Prostate gland (tissue), 2 donors: ENCODE measurements at regions not wholly inside any gene's neighbourhood (a gene's known extent, or its start where the extent isn't known, plus 50 kb on each side); places are given as distances from the start of the nearest gene placed in this dataset.
"Not testable (repeated sequence)": the region's sequence is repeated elsewhere in the genome, so short reads cannot be mapped to it uniquely, and the experiment has no call there.

Experiments used
- DNase-seq: peaks from one replicate; pipeline ENCODE4 v3.0.0-alpha.2; 2019; ENCODE audit warnings: low spot score
- H3K27ac ChIP-seq, 2 donors: fragments of 200-600 bp; sonication (generic); 2 replicates each; pipeline ENCODE4 v1.5.1; 2017 to 2019
- H3K27me3 ChIP-seq: fragments of 200-600 bp; sonication (generic); replicated peaks from 2 replicates; pipeline ENCODE4 v1.5.1; 2019; ENCODE audit not compliant: insufficient read depth
- H3K36me3 ChIP-seq, 2 donors: fragments of 200-600 bp; sonication (generic); 1 replicate in 1 of 2; 2 replicates in 1 of 2; pipeline versions ENCODE4 v1.5.1 to v1.8.1; 2017 to 2019
- H3K4me1 ChIP-seq: fragments of 200-600 bp; sonication (generic); replicated peaks from 2 replicates; pipeline ENCODE4 v1.5.1; 2019
- H3K4me3 ChIP-seq, 2 donors: fragments of 200-600 bp; sonication (generic); 2 replicates each; pipeline ENCODE4 v1.5.1; 2017 to 2019
- H3K9me3 ChIP-seq: fragments of 200-600 bp; sonication (generic); 2 replicates; pipeline ENCODE4 v1.5.1; 2017
- POLR2A ChIP-seq: fragments of 450-650 bp; IDR thresholded peaks from one replicate; pipeline ENCODE4 v1.6.1; 2016; ENCODE audit warnings: antibody characterized with exemption, mild to moderate bottlenecking
- POLR2AphosphoS5 ChIP-seq: sonication (generic); formaldehyde crosslinking; IDR thresholded peaks from one replicate; pipeline ENCODE4 v1.6.1; 2017; ENCODE audit warnings: antibody characterized with exemption
- WGBS: methylation state at CpG from one replicate; pipeline ENCODE4 v1.1.5; 2018; 5-methylcytosine and 5-hydroxymethylcytosine counted together
- intact Hi-C: fragments of 100-400 bp; cut with DNase I; formaldehyde crosslinking; loops from one replicate; pipeline ENCODE4 v1.14.2; 2022
- TF ChIP-seq, protein P1 (sequence below), 4 experiments: fragments of 200-600 bp in 2 of 4; fragments of 450-650 bp in 2 of 4; sonication (generic) in 2 of 4; IDR thresholded peaks; 1 replicate in 3 of 4; 2 replicates in 1 of 4; pipeline ENCODE4 v1.5.1; 2016 to 2019; ENCODE audit warnings: antibody characterized with exemption in 4 of 4, mild to moderate bottlenecking in 2 of 4, moderate library complexity in 2 of 4

GRCh38 chr16:17917316-17918019 lies 419.1 kb downstream of the NPIPA8 start:
- intact Hi-C loops, result no loop called here
- 61% methylated on average over 3 of the region's 3 CpGs for WGBS
- H3K9me3 ChIP-seq, result no peaks in the 10 kb centered on the region

GRCh38 chr16:17915791-17916190 lies 420.7 kb downstream of the NPIPA8 start:
- Histone ChIP-seq H3K9me3 (no peaks in the 10 kb centered on the region), H3K27me3 (no peaks in the 10 kb centered on the region), H3K36me3 (no peaks in the 10 kb centered on the region), H3K27ac (no peak overlapping the region), H3K4me1 (no peaks in the 10 kb centered on the region), H3K4me3 (no peak overlapping the region)
- no peak for TF ChIP-seq POLR2A
- TF ChIP-seq, protein P1, sequence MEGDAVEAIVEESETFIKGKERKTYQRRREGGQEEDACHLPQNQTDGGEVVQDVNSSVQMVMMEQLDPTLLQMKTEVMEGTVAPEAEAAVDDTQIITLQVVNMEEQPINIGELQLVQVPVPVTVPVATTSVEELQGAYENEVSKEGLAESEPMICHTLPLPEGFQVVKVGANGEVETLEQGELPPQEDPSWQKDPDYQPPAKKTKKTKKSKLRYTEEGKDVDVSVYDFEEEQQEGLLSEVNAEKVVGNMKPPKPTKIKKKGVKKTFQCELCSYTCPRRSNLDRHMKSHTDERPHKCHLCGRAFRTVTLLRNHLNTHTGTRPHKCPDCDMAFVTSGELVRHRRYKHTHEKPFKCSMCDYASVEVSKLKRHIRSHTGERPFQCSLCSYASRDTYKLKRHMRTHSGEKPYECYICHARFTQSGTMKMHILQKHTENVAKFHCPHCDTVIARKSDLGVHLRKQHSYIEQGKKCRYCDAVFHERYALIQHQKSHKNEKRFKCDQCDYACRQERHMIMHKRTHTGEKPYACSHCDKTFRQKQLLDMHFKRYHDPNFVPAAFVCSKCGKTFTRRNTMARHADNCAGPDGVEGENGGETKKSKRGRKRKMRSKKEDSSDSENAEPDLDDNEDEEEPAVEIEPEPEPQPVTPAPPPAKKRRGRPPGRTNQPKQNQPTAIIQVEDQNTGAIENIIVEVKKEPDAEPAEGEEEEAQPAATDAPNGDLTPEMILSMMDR (IDR thresholded peaks at IDR 0.05), result no peak
- no peak for TF ChIP-seq POLR2AphosphoS5
- no peak for DNase-seq
- WGBS, result 94% methylated on average over 5 of the region's 5 CpGs
- intact Hi-C loops, result no loop called here

More at GRCh38 chr16:17917316-17918019, 419.1 kb downstream of the NPIPA8 start:
- no peaks in the 10 kb centered on the region for H3K27me3 ChIP-seq
- H3K36me3 ChIP-seq, result no peaks in the 10 kb centered on the region
- no peaks in the 10 kb centered on the region for H3K4me1 ChIP-seq
- TF ChIP-seq, protein P1 (IDR thresholded peaks at IDR 0.05), result no peak
- TF ChIP-seq POLR2A (no peak), POLR2AphosphoS5 (no peak)
- no peak overlapping the region for H3K27ac ChIP-seq
- no peak for DNase-seq
- no peak overlapping the region for H3K4me3 ChIP-seq

- no peak overlapping the region for H3K4me3 ChIP-seq
- no peaks in the 10 kb centered on the region for H3K36me3 ChIP-seq
- 94% methylated on average over 1 of the region's 1 CpG for WGBS
- no peak for DNase-seq
- no peaks in the 10 kb centered on the region for H3K9me3 ChIP-seq
- TF ChIP-seq, protein P1 (IDR thresholded peaks at IDR 0.05), result no peak
- TF ChIP-seq POLR2A, result no peak
- no peak for TF ChIP-seq POLR2AphosphoS5
- H3K27ac ChIP-seq, result no peak overlapping the region
- H3K4me1 ChIP-seq, result no peaks in the 10 kb centered on the region
- intact Hi-C loops, result no loop called here
- no peaks in the 10 kb centered on the region for H3K27me3 ChIP-seq
Observed at GRCh38 chr16:17914168-17914567, 422.4 kb downstream of the NPIPA8 start.

GRCh38 chr16:17911578-17911977 lies 425.0 kb downstream of the NPIPA8 start:
- H3K4me1 ChIP-seq, H3K9me3 ChIP-seq, H3K4me3 ChIP-seq, H3K27me3 ChIP-seq, DNase-seq, H3K36me3 ChIP-seq, intact Hi-C loops, H3K27ac ChIP-seq: not testable (repeated sequence)
- WGBS, result no CpG with 5 or more reads among the region's 1 CpG

- H3K9me3 ChIP-seq, H3K27me3 ChIP-seq, H3K4me1 ChIP-seq, H3K27ac ChIP-seq, H3K4me3 ChIP-seq, H3K36me3 ChIP-seq, DNase-seq, intact Hi-C loops: not testable (repeated sequence)
- 92% methylated on average over 10 of the region's 10 CpGs for WGBS
Observed at GRCh38 chr16:17906626-17907025, 429.9 kb downstream of the NPIPA8 start.

- no peak for DNase-seq
- Histone ChIP-seq H3K36me3 (no peaks in the 10 kb centered on the region), H3K4me1 (no peaks in the 10 kb centered on the region), H3K27ac (no peak overlapping the region), H3K9me3 (no peaks in the 10 kb centered on the region), H3K4me3 (no peak overlapping the region), H3K27me3 (no peaks in the 10 kb centered on the region)
- TF ChIP-seq, protein P1 (IDR thresholded peaks at IDR 0.05), result no peak
- TF ChIP-seq POLR2A (no peak), POLR2AphosphoS5 (no peak)
- 85% methylated on average over 1 of the region's 1 CpG for WGBS
- intact Hi-C loops, result no loop called here
Observed at GRCh38 chr16:17901309-17901708, 430.5 kb upstream of the XYLT1 start.
